Skeletal muscle satellite cell (primary cell): ENCODE measurements at regions not wholly inside any gene's neighbourhood (a gene's known extent, or its start where the extent isn't known, plus 50 kb on each side); places are given as distances from the start of the nearest gene placed in this dataset.

Source experiments
- H3K27me3 ChIP-seq: 2 replicates; pipeline ENCODE4 v1.7.0; 2013; ENCODE audit warnings: low read length; ENCODE audit not compliant: control insufficient read depth, insufficient read depth
- H3K36me3 ChIP-seq: 2 replicates; pipeline ENCODE4 v1.7.0; 2013; ENCODE audit warnings: mild to moderate bottlenecking, control low read depth, low read length; ENCODE audit not compliant: insufficient read depth
- H3K4me1 ChIP-seq: 2 replicates; pipeline ENCODE4 v1.7.0; 2013; ENCODE audit warnings: low read length; ENCODE audit not compliant: control insufficient read depth, insufficient read depth
- H3K4me2 ChIP-seq: 2 replicates; pipeline ENCODE4 v1.7.0; 2013; ENCODE audit warnings: mild to moderate bottlenecking, low read length
- H3K4me3 ChIP-seq: 2 replicates; pipeline ENCODE4 v1.7.0; 2013; ENCODE audit warnings: low read length
- H3K9ac ChIP-seq: 2 replicates; pipeline ENCODE4 v1.7.0; 2013; ENCODE audit warnings: mild to moderate bottlenecking, low read depth, low read length, moderate library complexity
- H3K9me3 ChIP-seq: replicated peaks from 2 replicates; pipeline ENCODE4 v1.7.0; 2013; ENCODE audit warnings: mild to moderate bottlenecking, control low read depth, low read length

GRCh38 chr7:98700533-98700932 lies 83.4 kb downstream of the NPTX2 start:
- no peaks in the 10 kb centered on the region for H3K9me3 ChIP-seq
- no peak overlapping the region for H3K4me2 ChIP-seq
- H3K4me1 ChIP-seq, result no peaks in the 10 kb centered on the region
- H3K4me3 ChIP-seq, result no peak overlapping the region
- no peak overlapping the region for H3K9ac ChIP-seq
- H3K27me3 ChIP-seq, result peaks cover 4% of the 10 kb centered on the region
- H3K36me3 ChIP-seq, result no peaks in the 10 kb centered on the region

DNA sequence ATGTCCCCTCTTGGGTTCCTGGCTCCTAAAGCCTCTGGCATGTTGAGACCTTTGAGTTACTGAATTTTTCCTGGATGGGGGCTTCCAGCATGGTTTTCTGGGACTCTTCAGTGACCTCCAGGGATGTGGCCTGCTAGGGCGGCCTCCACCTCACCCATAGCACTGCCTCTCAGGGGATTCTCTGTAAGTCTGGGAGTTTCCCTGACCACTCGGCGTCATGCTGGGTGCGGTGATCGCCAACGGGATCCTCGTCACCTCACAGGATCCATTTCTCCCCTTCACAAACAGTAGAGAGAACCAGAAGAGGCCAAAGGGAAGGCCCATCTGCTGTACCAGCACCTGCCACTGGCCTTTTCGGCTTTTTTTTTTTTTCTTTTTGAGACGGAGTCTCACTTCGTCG lies 84.3 kb downstream of the NPTX2 start:
- Histone ChIP-seq H3K9ac (no peak overlapping the region), H3K4me1 (no peaks in the 10 kb centered on the region), H3K9me3 (no peaks in the 10 kb centered on the region), H3K27me3 (peaks cover 4% of the 10 kb centered on the region), H3K36me3 (no peaks in the 10 kb centered on the region), H3K4me2 (no peak overlapping the region), H3K4me3 (no peak overlapping the region)

- Histone ChIP-seq H3K4me1 (no peaks in the 10 kb centered on the region), H3K9me3 (no peaks in the 10 kb centered on the region), H3K4me2 (no peak overlapping the region), H3K36me3 (no peaks in the 10 kb centered on the region), H3K27me3 (peaks cover 4% of the 10 kb centered on the region), H3K4me3 (no peak overlapping the region), H3K9ac (no peak overlapping the region)
Observed at GRCh38 chr7:98702021-98702420, 84.9 kb downstream of the NPTX2 start.

GRCh38 chr7:98703916-98704315 lies 86.8 kb downstream of the NPTX2 start:
- Histone ChIP-seq H3K9me3 (no peaks in the 10 kb centered on the region), H3K9ac (no peak overlapping the region), H3K4me1 (no peaks in the 10 kb centered on the region), H3K27me3 (peaks cover 4% of the 10 kb centered on the region), H3K4me3 (no peak overlapping the region), H3K36me3 (no peaks in the 10 kb centered on the region), H3K4me2 (no peak overlapping the region)

DNA sequence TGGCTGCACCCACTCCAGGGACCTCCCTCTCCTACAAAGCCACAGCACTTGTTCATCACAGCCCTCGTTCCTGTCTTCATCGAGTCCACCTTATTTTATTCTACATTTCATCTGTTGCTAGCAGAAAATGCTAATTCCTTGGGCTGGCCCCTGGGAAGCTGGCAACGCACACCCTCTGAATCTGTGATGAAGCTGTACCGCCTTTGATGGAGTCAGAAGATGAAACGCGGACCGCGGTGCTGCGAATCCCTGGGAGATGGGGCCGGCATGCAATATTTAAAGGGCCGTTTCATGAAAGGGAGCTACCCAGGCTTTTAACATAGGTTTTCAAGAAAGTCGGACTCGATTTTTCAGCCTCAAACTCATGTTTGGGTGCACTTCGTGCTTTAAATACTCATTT lies 88.5 kb downstream of the NPTX2 start:
- no peaks in the 10 kb centered on the region for H3K9me3 ChIP-seq
- no peaks in the 10 kb centered on the region for H3K4me1 ChIP-seq
- H3K4me2 ChIP-seq, result no peak overlapping the region
- H3K9ac ChIP-seq, result no peak overlapping the region
- no peak overlapping the region for H3K4me3 ChIP-seq
- no peaks in the 10 kb centered on the region for H3K27me3 ChIP-seq
- H3K36me3 ChIP-seq, result no peaks in the 10 kb centered on the region

- no peak overlapping the region for H3K4me2 ChIP-seq
- no peak overlapping the region for H3K4me3 ChIP-seq
- no peaks in the 10 kb centered on the region for H3K27me3 ChIP-seq
- no peaks in the 10 kb centered on the region for H3K4me1 ChIP-seq
- no peaks in the 10 kb centered on the region for H3K9me3 ChIP-seq
- H3K9ac ChIP-seq, result no peak overlapping the region
- no peaks in the 10 kb centered on the region for H3K36me3 ChIP-seq
Observed at GRCh38 chr7:98707076-98707475, 90.0 kb downstream of the NPTX2 start.

DNA sequence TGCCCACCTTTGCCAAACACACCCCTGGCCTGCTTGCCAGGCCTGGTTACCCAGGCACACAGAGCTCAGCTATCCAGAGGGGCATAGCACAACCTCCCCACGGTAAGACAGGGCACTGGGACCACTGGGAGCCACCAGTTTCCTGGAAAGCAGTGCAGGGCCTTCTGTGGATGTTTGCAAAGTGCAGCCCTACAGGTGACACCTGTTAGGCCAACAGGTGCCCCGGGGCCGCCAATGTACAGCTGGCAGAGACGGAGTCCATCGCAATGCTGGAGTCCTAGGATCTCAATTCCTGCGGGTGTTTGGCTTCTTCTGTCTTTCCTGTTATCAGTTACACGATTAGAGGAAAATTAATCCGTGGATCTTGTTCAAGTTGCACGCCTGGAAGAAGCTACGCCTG lies 94.9 kb downstream of the NPTX2 start:
- H3K9ac ChIP-seq, result no peak overlapping the region
- H3K27me3 ChIP-seq, result no peaks in the 10 kb centered on the region
- no peaks in the 10 kb centered on the region for H3K9me3 ChIP-seq
- H3K36me3 ChIP-seq, result no peaks in the 10 kb centered on the region
- no peak overlapping the region for H3K4me2 ChIP-seq
- H3K4me3 ChIP-seq, result no peak overlapping the region
- H3K4me1 ChIP-seq, result peaks cover 12% of the 10 kb centered on the region

GRCh38 chr7:98713165-98713810 lies 96.2 kb downstream of the NPTX2 start:
- Histone ChIP-seq H3K9ac (no peak overlapping the region), H3K4me2 (peak overlapping the region; percentile 54), H3K4me3 (peak overlapping the region; percentile 36), H3K9me3 (no peaks in the 10 kb centered on the region), H3K36me3 (no peaks in the 10 kb centered on the region), H3K27me3 (no peaks in the 10 kb centered on the region), H3K4me1 (peaks cover 12% of the 10 kb centered on the region)

GRCh38 chr7:98719396-98719795 lies 102.3 kb downstream of the NPTX2 start:
- Histone ChIP-seq H3K4me3 (no peak overlapping the region), H3K9ac (no peak overlapping the region), H3K4me1 (no peaks in the 10 kb centered on the region), H3K27me3 (no peaks in the 10 kb centered on the region), H3K4me2 (no peak overlapping the region), H3K36me3 (no peaks in the 10 kb centered on the region), H3K9me3 (no peaks in the 10 kb centered on the region)

DNA sequence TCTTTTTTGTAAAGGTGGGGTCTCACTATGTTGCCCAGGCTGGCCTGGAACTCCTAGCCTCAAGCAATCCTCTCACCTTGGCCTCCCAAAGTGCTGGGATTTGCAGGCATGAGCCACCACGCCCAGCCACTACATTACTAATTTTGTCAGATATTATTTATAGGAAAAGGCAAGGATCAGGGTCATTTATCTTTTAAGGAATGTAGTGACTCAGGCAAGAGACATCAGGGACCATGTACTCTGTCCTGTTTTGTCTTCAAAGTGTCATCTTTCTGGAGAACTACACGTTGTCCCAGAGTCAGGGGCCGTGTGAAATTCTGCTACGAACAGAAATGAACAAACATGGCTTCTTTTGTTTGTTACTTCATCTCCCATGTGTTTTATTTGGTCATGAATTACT lies 105.3 kb downstream of the NPTX2 start:
- H3K9ac ChIP-seq, result no peak overlapping the region
- no peaks in the 10 kb centered on the region for H3K4me1 ChIP-seq
- no peak overlapping the region for H3K4me3 ChIP-seq
- no peak overlapping the region for H3K4me2 ChIP-seq
- no peaks in the 10 kb centered on the region for H3K36me3 ChIP-seq
- no peaks in the 10 kb centered on the region for H3K9me3 ChIP-seq
- peaks cover 3% of the 10 kb centered on the region for H3K27me3 ChIP-seq

DNA sequence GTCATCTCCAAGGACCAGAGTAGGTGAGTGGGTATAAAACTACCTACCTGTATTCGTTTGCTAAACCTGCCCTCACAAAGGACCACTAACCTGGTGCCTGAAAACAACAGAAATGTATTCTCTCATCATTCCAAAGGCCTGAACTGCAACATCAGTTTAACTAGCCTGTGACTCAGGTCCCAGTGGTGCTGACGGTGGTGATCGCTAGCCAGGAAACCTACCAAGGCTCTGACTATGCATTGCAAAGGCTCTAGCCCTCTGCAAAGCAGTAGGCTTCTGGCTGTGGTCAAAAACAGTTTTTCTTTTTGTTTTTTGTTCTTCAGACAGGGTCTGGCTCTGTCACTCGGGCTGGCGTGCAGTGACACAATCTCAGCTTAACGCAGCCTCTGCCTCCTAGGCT lies 107.5 kb downstream of the NPTX2 start:
- Histone ChIP-seq H3K4me3 (no peak overlapping the region), H3K9ac (no peak overlapping the region), H3K4me2 (no peak overlapping the region), H3K27me3 (peaks cover 11% of the 10 kb centered on the region), H3K4me1 (no peaks in the 10 kb centered on the region), H3K36me3 (no peaks in the 10 kb centered on the region), H3K9me3 (no peaks in the 10 kb centered on the region)

DNA sequence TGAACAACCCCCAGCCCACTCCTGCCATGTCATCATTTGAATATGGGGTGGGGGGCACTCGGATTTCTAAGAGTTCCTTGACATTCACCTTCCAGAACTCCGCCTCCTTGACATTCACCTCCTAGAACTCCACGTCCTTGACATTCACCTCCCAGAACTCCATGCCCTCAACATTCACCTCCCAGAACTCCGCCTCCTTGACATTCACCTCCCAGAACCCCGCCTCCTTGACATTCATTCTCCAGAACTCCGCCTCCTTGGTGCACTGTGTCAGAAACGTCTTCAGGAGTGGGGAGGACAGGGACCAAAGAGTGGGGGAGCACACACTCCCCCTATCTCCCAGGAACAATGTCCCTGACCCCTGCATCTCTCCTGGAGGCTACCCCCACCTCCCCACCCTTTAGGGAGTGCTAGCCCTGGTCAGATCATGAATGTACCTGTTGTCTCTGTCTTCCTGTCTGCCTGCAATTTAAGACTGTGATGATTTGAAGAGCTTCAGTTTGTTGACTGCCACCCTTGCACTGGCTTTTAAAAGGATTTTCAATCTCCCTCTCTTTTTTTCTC lies 110.1 kb downstream of the NPTX2 start:
- Histone ChIP-seq H3K9me3 (no peaks in the 10 kb centered on the region), H3K4me3 (no peak overlapping the region)

More for the DNA sequence above, 110.1 kb downstream of the NPTX2 start:
- Histone ChIP-seq H3K27me3 (peaks cover 13% of the 10 kb centered on the region), H3K4me1 (no peaks in the 10 kb centered on the region), H3K36me3 (no peaks in the 10 kb centered on the region), H3K9ac (no peak overlapping the region), H3K4me2 (no peak overlapping the region)
